Stimulated activated CD4-positive, alpha-beta T cell treated with anti-CD3 and anti-CD28 coated beads, Interleukin-12 subunit alpha, Interleukin-12 subunit beta, amount 100 ng/mL, for 4 hours (primary cell): ENCODE measurements at regions not wholly inside any gene's neighbourhood (a gene's known extent, or its start where the extent isn't known, plus 50 kb on each side); places are given as distances from the start of the nearest gene placed in this dataset.

ENCODE experiments used
- DNase-seq: peaks from one replicate; pipeline ENCODE4 v3.0.0-alpha.2; 2020

GRCh38 chr5:167694325-167695147 lies 596.9 kb upstream of the WWC1 start:
- no peak for DNase-seq

DNA sequence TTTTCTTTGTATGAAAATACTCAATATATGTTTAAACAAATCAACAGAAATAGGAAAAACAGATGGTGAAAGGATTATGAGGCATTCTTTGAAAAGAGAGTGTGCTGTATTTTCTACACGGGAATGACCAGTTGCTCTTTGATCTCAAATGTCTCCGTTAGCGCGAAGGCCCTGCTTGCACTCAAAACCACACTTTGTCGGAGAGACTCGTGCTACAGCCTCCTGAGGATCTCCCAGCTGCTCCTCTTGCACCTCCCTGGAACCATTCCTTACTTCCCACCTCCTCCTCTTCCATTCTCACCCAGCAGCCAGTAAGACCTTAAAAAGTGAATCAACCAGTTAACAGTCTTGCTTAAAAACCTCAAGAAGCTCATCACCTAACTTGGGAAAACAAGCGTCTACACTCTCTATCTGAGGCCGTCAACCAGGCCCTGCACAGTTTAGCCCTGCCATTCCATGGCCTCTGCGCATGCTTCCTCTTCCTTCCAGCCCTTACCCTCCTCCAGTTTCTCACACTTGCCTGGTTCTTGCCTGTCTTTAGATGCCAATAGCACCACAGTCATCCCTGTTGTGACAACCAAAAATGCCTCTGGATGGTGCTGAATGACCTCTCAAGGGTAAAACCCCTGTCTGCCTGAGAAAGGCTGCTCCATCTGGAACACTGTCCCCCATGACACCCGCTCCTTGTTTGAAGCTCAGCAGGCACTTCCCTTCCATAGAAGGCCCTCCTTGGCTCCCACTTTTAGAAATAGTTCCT lies 594.7 kb upstream of the WWC1 start:
- DNase-seq, result no peak

DNA sequence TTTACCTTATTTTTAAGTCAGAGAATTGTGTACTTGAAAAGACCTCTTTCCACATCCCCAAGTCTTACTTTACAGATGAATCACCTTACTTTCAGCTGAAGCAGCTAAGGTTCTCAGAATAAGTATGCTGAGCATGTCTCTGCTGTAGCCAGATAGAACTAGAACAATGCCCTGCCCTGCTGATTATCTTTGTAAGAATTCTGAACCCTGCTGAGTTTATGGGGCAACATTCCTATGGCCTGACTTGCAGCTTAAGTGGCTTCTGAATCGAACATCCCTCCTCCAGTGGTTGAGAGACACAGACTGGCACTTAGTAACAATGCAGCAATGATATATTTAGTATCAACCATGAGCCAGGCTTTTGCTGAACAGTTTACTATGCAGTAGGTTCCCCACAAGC lies 592.0 kb upstream of the WWC1 start:
- DNase-seq, result no peak

DNA sequence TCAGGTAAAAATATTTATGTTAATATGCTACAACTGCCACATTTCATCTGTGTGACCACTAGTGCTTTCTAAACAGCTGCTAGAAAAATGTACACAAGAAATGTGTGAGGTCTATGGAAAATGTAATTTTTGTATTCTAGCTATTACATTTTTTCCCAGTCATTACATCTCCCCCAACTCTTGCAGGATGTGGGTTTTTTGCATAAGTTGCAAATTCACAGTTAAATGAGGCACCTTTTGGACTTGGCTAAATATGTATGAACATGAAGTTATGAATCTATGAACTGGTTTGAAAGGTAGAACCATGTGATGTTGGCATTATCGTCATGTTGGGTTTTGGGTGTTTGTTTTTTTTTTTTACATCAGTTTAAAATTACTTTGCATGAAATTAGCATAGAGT lies 590.4 kb upstream of the WWC1 start:
- DNase-seq, result no peak

- DNase-seq, result no peak
Measured at GRCh38 chr5:167702014-167702413, 589.4 kb upstream of the WWC1 start.

GRCh38 chr5:167708449-167708848 lies 583.0 kb upstream of the WWC1 start:
- no peak for DNase-seq

DNA sequence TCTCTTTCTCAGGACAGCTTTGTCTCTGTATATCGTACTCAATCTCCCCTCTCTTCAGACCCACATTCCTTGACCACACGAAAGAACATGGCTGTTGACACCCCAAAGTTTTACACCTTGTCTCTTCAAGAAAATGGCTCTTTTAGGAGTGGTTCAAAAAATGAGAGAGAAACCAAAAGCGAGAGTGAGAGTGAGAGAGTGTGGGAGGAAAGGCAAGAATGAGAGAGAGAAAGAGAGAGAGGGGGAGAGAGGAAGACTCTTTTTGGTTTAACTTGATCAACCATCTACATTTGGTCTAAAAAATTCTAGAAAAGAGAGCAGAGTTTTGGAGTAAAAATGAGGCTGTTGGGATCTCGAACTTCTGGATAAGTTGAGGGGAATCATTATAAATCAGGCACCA lies 581.8 kb upstream of the WWC1 start:
- DNase-seq, result no peak

DNA sequence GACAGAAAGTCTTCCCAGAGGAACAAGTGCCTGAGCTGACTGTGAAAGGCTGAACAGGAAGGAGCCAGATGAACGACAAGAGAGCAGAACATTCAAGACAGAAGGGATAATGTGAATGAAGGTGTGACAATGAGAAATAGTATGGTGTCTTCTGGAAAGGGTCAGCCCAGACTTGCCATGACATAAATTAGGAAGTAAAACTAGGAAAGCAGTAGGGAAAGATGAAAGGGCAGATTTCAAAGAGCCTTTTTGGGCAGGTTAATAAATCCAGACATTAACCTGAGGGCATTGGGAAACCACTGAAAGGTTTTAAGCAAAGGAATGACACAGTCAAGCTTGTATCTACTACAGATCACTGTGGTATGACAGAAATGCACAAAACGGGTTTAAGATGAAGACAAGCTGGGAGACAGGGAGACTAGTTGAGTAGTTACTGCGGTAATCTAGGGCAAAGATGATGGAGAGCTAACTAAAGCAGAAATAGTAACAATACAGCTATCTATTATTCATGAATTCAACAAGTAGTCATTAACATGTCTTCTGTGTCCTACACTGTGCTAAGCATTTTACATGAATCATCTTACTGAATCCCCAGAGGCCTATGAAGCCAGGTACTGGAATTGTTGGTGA lies 580.9 kb upstream of the WWC1 start:
- DNase-seq, result no peak

DNA sequence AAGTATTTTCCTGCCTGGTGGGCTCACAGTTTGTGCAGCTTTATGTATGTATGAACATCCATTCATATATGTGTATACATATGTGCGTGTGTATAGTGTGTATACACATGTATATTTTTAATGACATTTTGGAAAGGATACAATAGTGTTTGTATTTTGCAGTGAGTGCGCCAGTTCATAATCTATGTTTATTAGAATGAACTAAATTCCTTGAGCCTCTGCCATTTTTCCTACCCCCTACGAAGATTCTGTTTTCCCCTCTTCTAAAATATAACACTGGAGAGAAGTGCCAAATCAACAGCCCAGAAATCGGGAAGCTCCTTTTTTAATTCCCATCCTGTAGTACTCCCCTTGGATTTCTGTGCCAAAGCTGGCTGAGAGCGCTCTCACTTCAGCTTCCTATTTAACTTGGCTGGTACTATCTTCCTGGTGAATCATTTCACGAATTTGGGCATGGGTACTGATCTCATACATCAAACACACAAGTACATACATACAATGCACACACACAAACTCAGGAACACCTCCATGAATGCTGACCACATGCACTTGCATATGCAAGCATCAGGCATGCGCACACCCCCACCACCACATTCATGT lies 578.4 kb upstream of the WWC1 start:
- no peak for DNase-seq

- DNase-seq, result no peak
Measured at GRCh38 chr5:167713896-167714295, 577.5 kb upstream of the WWC1 start.

DNA sequence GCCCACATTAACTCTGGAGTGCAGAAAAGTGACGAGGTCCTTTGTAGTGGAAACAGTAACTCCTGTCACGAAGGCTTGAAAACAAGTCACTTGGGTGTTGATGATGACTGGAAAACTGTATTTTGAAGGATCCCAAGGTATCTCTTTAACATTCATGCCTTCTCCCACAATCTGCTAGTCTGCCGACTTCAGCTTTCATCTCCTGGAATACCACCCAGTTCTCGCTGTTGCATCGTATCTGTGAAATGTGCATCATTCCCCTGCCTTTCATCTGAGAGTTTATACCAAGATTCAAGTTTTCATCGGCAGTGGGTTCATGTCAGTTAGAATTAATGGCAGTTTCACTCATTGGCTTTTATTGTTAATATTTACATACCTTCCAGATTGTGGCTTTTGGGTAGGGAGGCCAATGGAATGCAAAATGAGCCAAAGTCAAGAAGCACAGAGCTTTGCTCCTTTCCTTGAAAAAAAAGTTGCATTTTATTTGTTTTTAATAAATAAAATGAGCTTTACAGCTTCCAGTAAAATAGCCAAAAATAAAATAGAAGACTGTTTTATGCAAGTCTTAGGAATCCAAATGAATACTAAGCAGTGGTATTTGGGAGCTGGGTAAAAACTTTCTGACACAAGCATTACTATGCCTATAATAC lies 575.2 kb upstream of the WWC1 start:
- no peak for DNase-seq

DNA sequence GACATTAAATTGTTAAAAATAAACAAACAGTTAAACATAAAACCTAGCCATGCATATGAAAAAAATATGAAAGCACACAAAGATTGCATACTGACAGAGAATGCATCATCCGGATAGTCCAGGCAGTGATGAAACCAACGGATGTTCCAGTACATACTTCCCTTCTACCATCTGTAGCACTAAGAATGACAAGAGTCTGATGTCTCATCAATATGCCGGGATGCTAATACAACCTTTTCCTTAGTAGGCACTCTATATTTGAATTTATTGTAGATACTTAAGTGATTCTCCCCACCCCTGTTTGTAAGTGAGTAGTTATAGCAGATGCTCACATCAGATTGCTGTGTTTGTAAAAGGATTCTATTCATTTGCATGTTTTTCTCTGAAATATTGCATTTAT lies 571.2 kb upstream of the WWC1 start:
- no peak for DNase-seq

DNA sequence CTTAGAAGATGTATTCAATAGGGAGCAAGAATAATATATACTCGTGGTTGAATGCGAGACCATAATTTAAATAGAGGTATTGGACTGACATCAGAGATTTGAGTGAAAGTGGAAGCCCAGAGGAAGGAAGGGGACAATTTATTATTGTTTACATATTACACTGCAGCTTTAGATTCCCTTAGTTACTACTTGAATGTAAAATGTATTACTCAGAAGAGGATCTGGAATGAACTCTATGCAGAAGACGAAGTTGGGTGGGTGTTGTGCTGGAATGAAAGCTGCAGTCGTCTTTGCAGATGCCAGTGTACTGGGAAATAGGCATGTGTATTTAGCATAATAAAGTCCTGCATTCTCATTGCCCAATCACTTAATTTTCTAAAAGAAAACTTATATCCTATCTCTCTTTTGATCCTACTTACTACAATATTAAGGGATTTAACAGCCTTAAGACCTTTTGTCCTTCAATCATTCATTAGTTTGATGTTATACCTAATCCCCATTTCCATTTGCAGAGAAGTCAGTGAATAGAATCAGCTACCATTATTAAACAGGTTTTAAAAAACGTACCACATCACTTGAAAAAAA lies 570.7 kb upstream of the WWC1 start:
- DNase-seq, result no peak

DNA sequence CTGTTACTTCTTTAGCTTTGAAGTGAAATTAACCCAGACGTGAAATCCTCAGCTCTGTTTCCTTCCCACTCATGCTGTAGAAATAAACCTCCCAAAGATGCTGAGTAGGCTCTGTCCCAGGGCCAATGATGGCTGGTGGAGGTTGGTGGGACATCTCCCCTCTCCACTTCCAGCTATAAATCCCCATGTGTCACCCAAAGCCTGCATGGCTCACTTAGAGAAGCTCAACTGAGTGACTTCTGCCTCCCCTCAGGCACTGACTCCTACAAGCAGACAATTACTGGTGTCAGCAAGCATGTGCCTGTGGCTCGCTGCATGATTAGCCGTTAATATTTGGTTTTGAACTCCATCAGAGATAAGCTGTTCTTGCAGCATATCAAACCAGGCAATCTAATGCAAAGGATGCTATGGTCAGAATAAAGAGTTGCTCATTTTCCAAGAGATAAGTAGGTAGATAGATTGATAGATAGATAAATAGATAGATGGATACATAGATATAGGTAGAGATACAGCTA lies 569.5 kb upstream of the WWC1 start:
- no peak for DNase-seq

DNA sequence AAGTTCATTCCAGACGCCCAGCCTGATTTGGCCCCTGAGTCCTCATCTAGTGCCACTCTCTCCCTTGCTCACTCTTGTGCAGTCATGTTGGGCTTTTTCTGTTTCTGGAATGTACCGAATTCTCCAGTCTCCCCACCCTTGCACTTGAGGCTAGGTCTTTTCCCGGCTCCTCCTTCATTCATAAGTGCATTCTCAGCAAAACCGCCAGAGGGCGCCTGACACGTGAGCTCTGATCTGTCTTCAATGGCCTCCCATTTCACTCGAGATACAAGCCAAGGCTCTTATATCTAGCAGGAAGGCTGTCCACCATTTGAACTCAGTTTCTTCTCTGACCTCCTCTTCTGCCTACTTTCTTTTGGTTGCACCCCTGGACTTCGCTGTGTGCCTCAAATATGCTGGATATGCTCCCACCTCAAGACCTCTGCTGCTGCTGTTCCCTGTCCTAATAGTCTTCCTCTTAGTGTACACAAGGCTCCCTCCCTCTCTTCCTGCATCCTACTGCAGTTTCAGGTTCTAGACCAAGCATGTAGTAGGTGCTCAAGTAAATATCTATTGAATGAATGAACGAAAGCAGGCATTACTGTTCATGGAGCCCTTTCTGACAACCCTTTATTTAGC lies 568.1 kb upstream of the WWC1 start:
- DNase-seq, result peak; percentile 43

DNA sequence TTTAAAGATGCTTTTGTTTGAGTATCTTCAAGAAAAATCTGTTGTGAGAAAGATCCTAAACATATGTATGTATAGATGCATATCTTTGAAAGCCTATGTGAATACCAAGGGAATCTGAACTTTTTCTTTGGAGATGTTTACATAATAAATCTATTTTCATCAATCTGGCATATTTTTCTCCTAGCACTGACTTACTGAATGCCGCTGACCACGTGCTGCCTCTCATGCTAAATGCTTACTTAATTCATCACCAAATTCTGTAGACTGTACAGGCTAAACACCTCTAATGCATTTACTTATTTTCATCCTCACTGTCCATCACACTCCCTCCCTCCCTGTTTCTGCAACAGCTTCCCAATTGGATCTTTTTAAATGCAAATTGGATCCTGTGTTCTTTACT lies 566.2 kb upstream of the WWC1 start:
- DNase-seq, result no peak

GRCh38 chr5:167725741-167726140 lies 565.7 kb upstream of the WWC1 start:
- DNase-seq, result no peak

DNA sequence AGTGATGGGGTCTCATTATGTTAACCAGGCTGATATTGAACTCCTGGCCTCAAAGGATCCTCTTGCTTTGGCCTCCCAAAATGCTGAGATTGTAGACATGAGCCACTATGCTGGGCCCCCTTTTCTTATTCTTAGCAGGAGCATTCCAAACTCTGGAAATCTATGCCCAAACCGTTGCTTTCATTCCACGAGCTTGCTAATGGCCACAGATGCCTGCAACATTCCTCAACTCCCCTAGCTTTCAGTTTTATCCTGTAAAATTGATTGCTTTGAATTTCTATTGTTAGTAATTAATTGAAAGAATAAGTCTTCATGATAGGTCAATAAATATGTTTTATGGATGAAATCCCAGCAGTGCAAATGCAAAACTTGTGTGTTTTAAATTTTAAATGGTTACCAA lies 564.8 kb upstream of the WWC1 start:
- no peak for DNase-seq

DNA sequence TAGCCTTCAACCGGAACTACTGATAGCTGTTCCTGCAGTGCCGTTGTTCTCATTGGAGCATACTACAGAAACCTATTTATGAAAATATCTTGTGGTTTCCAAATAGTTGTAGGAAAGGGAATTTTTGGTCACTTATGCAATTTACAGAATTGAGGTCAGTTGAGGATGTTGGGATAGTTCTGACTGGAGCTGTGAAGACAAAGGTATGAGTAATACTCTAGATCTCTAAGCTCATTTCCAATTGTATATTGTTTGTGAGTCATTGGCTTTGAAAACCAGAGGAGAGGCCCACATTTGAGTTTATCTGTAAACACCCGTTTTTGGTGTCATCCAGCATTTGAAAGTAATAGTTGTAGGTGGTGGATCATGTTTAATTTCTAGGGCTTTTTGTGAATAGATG lies 561.3 kb upstream of the WWC1 start:
- DNase-seq, result no peak

DNA sequence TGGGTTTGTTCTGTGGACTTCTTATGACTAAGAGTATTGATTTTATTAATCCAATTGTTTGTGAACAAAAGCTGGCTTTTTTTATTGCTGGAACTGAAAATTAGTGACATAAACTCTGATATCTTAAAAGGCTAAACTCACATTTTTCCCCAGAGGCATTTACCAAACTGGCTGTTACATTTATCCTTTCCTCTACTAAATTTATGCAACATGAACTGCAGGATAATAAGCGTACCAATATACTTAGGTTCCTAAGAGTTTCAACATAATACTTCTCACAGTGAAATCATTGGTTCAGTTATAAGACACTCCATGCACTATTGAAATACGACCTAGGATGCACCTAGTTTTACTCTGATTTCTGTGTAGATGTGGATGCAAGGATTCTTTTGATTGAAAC lies 560.8 kb upstream of the WWC1 start:
- DNase-seq, result no peak

- no peak for DNase-seq
Measured at GRCh38 chr5:167731951-167732350, 559.5 kb upstream of the WWC1 start.

- DNase-seq, result no peak
Measured at GRCh38 chr5:167732499-167732898, 558.9 kb upstream of the WWC1 start.
